CD14-positive monocyte (primary cell): ENCODE measurements at regions not wholly inside any gene's neighbourhood (a gene's known extent, or its start where the extent isn't known, plus 50 kb on each side); places are given as distances from the start of the nearest gene placed in this dataset.

Experiments used
- DNase-seq, 3 donors: peaks; one replicate each; pipeline ENCODE4 v3.0.0-alpha.2; 2011 to 2022
- H2AFZ ChIP-seq: 2 replicates; pipeline ENCODE4 v1.6.0; 2012; ENCODE audit warnings: mild to moderate bottlenecking, low read depth, low read length, inconsistent platforms; ENCODE audit not compliant: insufficient read depth, poor library complexity, severe bottlenecking
- H3K27ac ChIP-seq, 2 donors: 1 replicate in 1 of 2; 2 replicates in 1 of 2; pipeline ENCODE4 v1.5.1; 2012 to 2013; ENCODE audit warnings: low read length in 2 of 2, control low read depth in 1 of 2, inconsistent platforms in 1 of 2, low read depth in 1 of 2, mild to moderate bottlenecking in 1 of 2
- H3K27me3 ChIP-seq, 2 donors: one replicate each; pipeline versions ENCODE4 v1.6.0 to v1.6.1; 2011 to 2013; ENCODE audit warnings: low read length in 2 of 2; ENCODE audit not compliant: control insufficient read depth in 2 of 2, insufficient read depth in 2 of 2
- H3K36me3 ChIP-seq, 2 donors: replicated peaks in 1 of 2; 1 replicate in 1 of 2; 2 replicates in 1 of 2; pipeline versions ENCODE4 v1.5.1 to v1.6.1; 2012 to 2013; ENCODE audit warnings: low read length in 2 of 2, control low read depth in 1 of 2, inconsistent platforms in 1 of 2, mild to moderate bottlenecking in 1 of 2; ENCODE audit not compliant: insufficient read depth in 2 of 2, control insufficient read depth in 1 of 2
- H3K4me1 ChIP-seq, 2 donors: 1 replicate in 1 of 2; 2 replicates in 1 of 2; pipeline versions ENCODE4 v1.5.1 to v1.6.1; 2012 to 2013; ENCODE audit warnings: low read length in 2 of 2, control low read depth in 1 of 2, inconsistent platforms in 1 of 2, mild to moderate bottlenecking in 1 of 2, moderate library complexity in 1 of 2; ENCODE audit not compliant: insufficient read depth in 2 of 2, control insufficient read depth in 1 of 2
- H3K4me2 ChIP-seq: replicated peaks from 2 replicates; pipeline ENCODE3; 2012; ENCODE audit warnings: low read length, moderate library complexity, mild to moderate bottlenecking; ENCODE audit not compliant: poor library complexity, severe bottlenecking; ENCODE audit errors: extremely low read depth
- H3K4me3 ChIP-seq, 3 experiments: fragments of 200-600 bp in 1 of 3; sonication (generic) in 1 of 3; replicated peaks in 1 of 3; 1 replicate in 2 of 3; 2 replicates in 1 of 3; pipeline ENCODE4 v1.5.1; 2011 to 2013; ENCODE audit warnings: low read length in 3 of 3, mild to moderate bottlenecking in 3 of 3, control low read depth in 2 of 3, low read depth in 2 of 3, inconsistent platforms in 1 of 3, moderate library complexity in 1 of 3
- H3K79me2 ChIP-seq: 2 replicates; pipeline ENCODE4 v1.6.0; 2012; ENCODE audit warnings: mild to moderate bottlenecking, control low read depth, inconsistent platforms, low read length, moderate library complexity; ENCODE audit not compliant: insufficient read depth
- H3K9ac ChIP-seq: 2 replicates; pipeline ENCODE4 v1.6.0; 2017; ENCODE audit warnings: low read length, mild to moderate bottlenecking; ENCODE audit not compliant: insufficient read depth, poor library complexity, severe bottlenecking
- H3K9me3 ChIP-seq, 2 donors: replicated peaks in 1 of 2; 1 replicate in 1 of 2; 2 replicates in 1 of 2; pipeline versions ENCODE4 v1.5.1 to v1.6.1; 2012 to 2013; ENCODE audit warnings: low read length in 2 of 2, control low read depth in 1 of 2; ENCODE audit not compliant: control insufficient read depth in 1 of 2, insufficient read depth in 1 of 2
- H4K20me1 ChIP-seq: 2 replicates; pipeline ENCODE4 v1.6.0; 2012; ENCODE audit warnings: mild to moderate bottlenecking, low read length, control low read depth, moderate library complexity; ENCODE audit not compliant: insufficient read depth
- H3K27ac Mint-ChIP-seq, 7 donors: one replicate each; pipeline ENCODE4 v1.8.0; 2020; ENCODE audit warnings: mild to moderate bottlenecking in 7 of 7, mixed read lengths in 7 of 7, moderate library complexity in 6 of 7, inconsistent platforms in 2 of 7
- H3K27me3 Mint-ChIP-seq, 3 donors: one replicate each; pipeline ENCODE4 v1.8.0; 2021 to 2022; ENCODE audit warnings: low read depth in 3 of 3, mild to moderate bottlenecking in 3 of 3, mixed read lengths in 3 of 3, moderate library complexity in 3 of 3, inconsistent platforms in 1 of 3
- H3K36me3 Mint-ChIP-seq, 2 donors: one replicate each; pipeline ENCODE4 v1.8.0; 2020; ENCODE audit warnings: mixed read lengths in 2 of 2, inconsistent platforms in 1 of 2, mild to moderate bottlenecking in 1 of 2
- H3K4me1 Mint-ChIP-seq: one replicate; pipeline ENCODE4 v1.8.0; 2020; ENCODE audit warnings: mild to moderate bottlenecking, mixed read lengths
- H3K4me3 Mint-ChIP-seq, 2 donors: one replicate each; pipeline ENCODE4 v1.8.0; 2020; ENCODE audit warnings: mild to moderate bottlenecking in 2 of 2, mixed read lengths in 2 of 2, moderate library complexity in 1 of 2
- H3K9me3 Mint-ChIP-seq, 7 donors: one replicate each; pipeline ENCODE4 v1.8.0; 2020 to 2022; ENCODE audit warnings: mixed read lengths in 7 of 7, mild to moderate bottlenecking in 6 of 7, moderate library complexity in 6 of 7, inconsistent platforms in 2 of 7
- WGBS: methylation state at CpG from one replicate; pipeline ENCODE4 v1.1.5; 2013; ENCODE audit warnings: missing lambda C conversion rate; ENCODE audit not compliant: insufficient coverage; 5-methylcytosine and 5-hydroxymethylcytosine counted together
- intact Hi-C, 2 donors: fragments of 100-400 bp; cut with micrococcal nuclease; formaldehyde crosslinking; loops; one replicate each; pipeline versions ENCODE4 v1.15.0 to v1.15.1; 2023
- TF ChIP-seq, protein P1 (sequence below): fragments of 200-600 bp; IDR thresholded peaks from one replicate; pipeline ENCODE4 v1.8.0; 2022; ENCODE audit warnings: antibody characterized with exemption, mild to moderate bottlenecking

- Histone ChIP-seq H3K9me3 (no peaks in the 10 kb centered on the region), H3K27me3 (no peaks in the 10 kb centered on the region), H3K4me1 (no peaks in the 10 kb centered on the region), H3K9ac (no peak overlapping the region), H2AFZ (no peak overlapping the region), H3K4me3 (no peak overlapping the region), H3K4me2 (no peak overlapping the region), H4K20me1 (no peaks in the 10 kb centered on the region), H3K27ac (no peak overlapping the region), H3K79me2 (no peaks in the 10 kb centered on the region), H3K36me3 (no peaks in the 10 kb centered on the region)
- no peak for DNase-seq
- Mint-ChIP-seq H3K36me3 (no peaks in the 10 kb centered on the region), H3K27ac (no peak overlapping the region), H3K9me3 (peaks cover 3 to 20% (median 8%) of the 10 kb centered on the region in 7 donors), H3K27me3 (peaks cover 0 to 3% (median 0%) of the 10 kb centered on the region in 3 donors), H3K4me3 (no peak overlapping the region), H3K4me1 (no peaks in the 10 kb centered on the region)
- no CpG with 5 or more reads among the region's 5 CpGs for WGBS
- intact Hi-C loops: no loop called here
- TF ChIP-seq, protein P1, sequence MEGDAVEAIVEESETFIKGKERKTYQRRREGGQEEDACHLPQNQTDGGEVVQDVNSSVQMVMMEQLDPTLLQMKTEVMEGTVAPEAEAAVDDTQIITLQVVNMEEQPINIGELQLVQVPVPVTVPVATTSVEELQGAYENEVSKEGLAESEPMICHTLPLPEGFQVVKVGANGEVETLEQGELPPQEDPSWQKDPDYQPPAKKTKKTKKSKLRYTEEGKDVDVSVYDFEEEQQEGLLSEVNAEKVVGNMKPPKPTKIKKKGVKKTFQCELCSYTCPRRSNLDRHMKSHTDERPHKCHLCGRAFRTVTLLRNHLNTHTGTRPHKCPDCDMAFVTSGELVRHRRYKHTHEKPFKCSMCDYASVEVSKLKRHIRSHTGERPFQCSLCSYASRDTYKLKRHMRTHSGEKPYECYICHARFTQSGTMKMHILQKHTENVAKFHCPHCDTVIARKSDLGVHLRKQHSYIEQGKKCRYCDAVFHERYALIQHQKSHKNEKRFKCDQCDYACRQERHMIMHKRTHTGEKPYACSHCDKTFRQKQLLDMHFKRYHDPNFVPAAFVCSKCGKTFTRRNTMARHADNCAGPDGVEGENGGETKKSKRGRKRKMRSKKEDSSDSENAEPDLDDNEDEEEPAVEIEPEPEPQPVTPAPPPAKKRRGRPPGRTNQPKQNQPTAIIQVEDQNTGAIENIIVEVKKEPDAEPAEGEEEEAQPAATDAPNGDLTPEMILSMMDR: no peak
Measured at GRCh38 chr16:9549487-9549886, 458.0 kb downstream of the HAPSTR1 start.

GRCh38 chr16:9555051-9555450, 463.6 kb downstream of the HAPSTR1 start:
- H3K9ac ChIP-seq: no peak overlapping the region

More at GRCh38 chr16:9555051-9555450, 463.6 kb downstream of the HAPSTR1 start:
- Mint-ChIP-seq H3K27me3 (peaks cover 0 to 3% (median 0%) of the 10 kb centered on the region in 3 donors), H3K4me3 (no peak overlapping the region), H3K4me1 (no peaks in the 10 kb centered on the region), H3K27ac (no peak overlapping the region), H3K36me3 (no peaks in the 10 kb centered on the region), H3K9me3 (peaks cover 0 to 12% (median 6%) of the 10 kb centered on the region in 7 donors)
- no peaks in the 10 kb centered on the region for H3K4me1 ChIP-seq
- TF ChIP-seq, protein P1: no peak
- no peaks in the 10 kb centered on the region for H3K79me2 ChIP-seq
- peaks cover 0 to 8% of the 10 kb centered on the region in 2 donors for H3K9me3 ChIP-seq
- H3K27ac ChIP-seq: no peak overlapping the region
- no peak overlapping the region for H3K4me3 ChIP-seq
- DNase-seq: no peak
- intact Hi-C loops: no loop called here
- WGBS: 80% methylated on average over 1 of the region's 3 CpGs
- no peaks in the 10 kb centered on the region for H4K20me1 ChIP-seq
- no peaks in the 10 kb centered on the region for H3K27me3 ChIP-seq
- H2AFZ ChIP-seq: no peak overlapping the region
- H3K36me3 ChIP-seq: no peaks in the 10 kb centered on the region
- no peak overlapping the region for H3K4me2 ChIP-seq
